Upper lobe of right lung (tissue), 1 donor: ENCODE measurements at regions not wholly inside any gene's neighbourhood (a gene's known extent, or its start where the extent isn't known, plus 50 kb on each side); places are given as distances from the start of the nearest gene placed in this dataset.
A peak's percentile ranks its signal among the peaks of the same experiment; 100 is the strongest.
"Not testable (repeated sequence)": the region's sequence is repeated elsewhere in the genome, so short reads cannot be mapped to it uniquely, and the experiment has no call there.

Source experiments
- ATAC-seq: fragments of 200-7000 bp; cut with Tn5 transposase; one replicate; pipeline ENCODE4 v1.9.1; 2020; ENCODE audit warnings: mild to moderate bottlenecking, moderate library complexity
- DNase-seq: peaks from one replicate; pipeline ENCODE4 v3.0.0-alpha.2; 2020
- H3K27ac ChIP-seq: fragments of 200-600 bp; one replicate; pipeline ENCODE4 v1.8.0; 2022
- H3K27me3 ChIP-seq: fragments of 200-600 bp; one replicate; pipeline ENCODE4 v1.8.0; 2022; ENCODE audit warnings: mild to moderate bottlenecking
- H3K36me3 ChIP-seq: fragments of 200-600 bp; one replicate; pipeline ENCODE4 v1.8.0; 2022
- H3K4me1 ChIP-seq: fragments of 200-600 bp; one replicate; pipeline ENCODE4 v1.8.0; 2022
- H3K4me3 ChIP-seq: fragments of 200-600 bp; one replicate; pipeline ENCODE4 v1.8.0; 2022; ENCODE audit warnings: mild to moderate bottlenecking
- H3K9me3 ChIP-seq: fragments of 200-600 bp; one replicate; pipeline ENCODE4 v1.8.0; 2022
- CTCF ChIP-seq: fragments of 200-600 bp; IDR thresholded peaks from one replicate; pipeline ENCODE4 v1.8.0; 2022; ENCODE audit warnings: antibody characterized with exemption
- intact Hi-C: fragments of 100-400 bp; cut with DNase I; formaldehyde crosslinking; loops from one replicate; pipeline ENCODE4 v1.11.0; 2022
- donor health status: DM: no; HTN: yes; CAD: no; lungs with severe emphysema.

- TF ChIP-seq CTCF: no peak
Observed at GRCh38 chrX:65072590-65072989, 96.3 kb upstream of the ZC4H2 start.

GRCh38 chrX:65058626-65059025 lies 82.4 kb upstream of the ZC4H2 start:
- DNase-seq, H3K27ac ChIP-seq, intact Hi-C loops, H3K27me3 ChIP-seq, H3K36me3 ChIP-seq, H3K4me1 ChIP-seq, H3K9me3 ChIP-seq, H3K4me3 ChIP-seq, ATAC-seq: not testable (repeated sequence)

More at GRCh38 chrX:65072590-65072989, 96.3 kb upstream of the ZC4H2 start:
- no peaks in the 10 kb centered on the region for H3K9me3 ChIP-seq
- H3K27ac ChIP-seq: no peak overlapping the region
- DNase-seq (no peak), ATAC-seq (no peak)
- no peak overlapping the region for H3K4me3 ChIP-seq
- no peaks in the 10 kb centered on the region for H3K36me3 ChIP-seq
- intact Hi-C loops: no loop called here
- H3K4me1 ChIP-seq: no peaks in the 10 kb centered on the region
- H3K27me3 ChIP-seq: no peaks in the 10 kb centered on the region

GRCh38 chrX:65045001-65045400 lies 68.8 kb upstream of the ZC4H2 start:
- H3K4me3 ChIP-seq: no peak overlapping the region

GRCh38 chrX:65035446-65035770 lies 59.2 kb upstream of the ZC4H2 start:
- Histone ChIP-seq H3K4me1 (no peaks in the 10 kb centered on the region), H3K27me3 (no peaks in the 10 kb centered on the region), H3K36me3 (no peaks in the 10 kb centered on the region), H3K27ac (peak overlapping the region; percentile 75), H3K4me3 (peak overlapping the region; percentile 55), H3K9me3 (no peaks in the 10 kb centered on the region)
- DNase-seq (no peak), ATAC-seq (peak; percentile 77)
- intact Hi-C loops: no loop called here
- TF ChIP-seq CTCF: no peak

More at GRCh38 chrX:65045001-65045400, 68.8 kb upstream of the ZC4H2 start:
- ATAC-seq: no peak
- DNase-seq: no peak
- no peaks in the 10 kb centered on the region for H3K9me3 ChIP-seq
- H3K4me1 ChIP-seq: no peaks in the 10 kb centered on the region
- intact Hi-C loops: no loop called here
- H3K36me3 ChIP-seq: no peaks in the 10 kb centered on the region
- no peak overlapping the region for H3K27ac ChIP-seq
- H3K27me3 ChIP-seq: no peaks in the 10 kb centered on the region
- TF ChIP-seq CTCF: no peak

GRCh38 chrX:65034668-65035445 lies 58.6 kb upstream of the ZC4H2 start, which contains the start of gene ZC3H12B:
Gene ZC3H12B, plus strand, starts transcription at chrX:65034826.
- TF ChIP-seq CTCF: peak; percentile 31
- H3K27me3 ChIP-seq: no peaks in the 10 kb centered on the region
- intact Hi-C loops: no loop called here
- H3K4me3 ChIP-seq: peak within 1 kb of the TSS; percentile 55
- H3K9me3 ChIP-seq: no peaks in the 10 kb centered on the region
- no peaks in the 10 kb centered on the region for H3K36me3 ChIP-seq
- ATAC-seq (peak; percentile 96), DNase-seq (peak; percentile 76)
- no peaks in the 10 kb centered on the region for H3K4me1 ChIP-seq
- peak within 1 kb of the TSS; percentile 75 for H3K27ac ChIP-seq

GRCh38 chrX:65034292-65034667 lies 58.0 kb upstream of the ZC4H2 start:
- Histone ChIP-seq H3K9me3 (no peaks in the 10 kb centered on the region), H3K27me3 (no peaks in the 10 kb centered on the region), H3K27ac (peak overlapping the region; percentile 75), H3K4me1 (no peaks in the 10 kb centered on the region), H3K4me3 (peak overlapping the region; percentile 55), H3K36me3 (no peaks in the 10 kb centered on the region)
- ATAC-seq (no peak), DNase-seq (no peak)
- TF ChIP-seq CTCF: no peak
- intact Hi-C loops: no loop called here
